ENCODE measurements at regions not wholly inside any gene's neighbourhood (a gene's known extent, or its start where the extent isn't known, plus 50 kb on each side); places are given as distances from the start of the nearest gene placed in this dataset.
A peak's percentile ranks its signal among the peaks of the same experiment; 100 is the strongest.

- H3K9me3 ChIP-seq (ENCODE audit: control insufficient read depth, insufficient read depth, low read length): peaks cover 5% of the 10 kb centered on the region
- no TSS peak for BruUV-seq (replicated peaks)
- no peak overlapping the region for H2AFZ ChIP-seq (replicated peaks; ENCODE audit: low read length, poor library complexity)
- H3K27me3 ChIP-seq (ENCODE audit: control insufficient read depth, insufficient read depth, low read length): no peaks in the 10 kb centered on the region
- no peak overlapping the region for H2AK5ac ChIP-seq (ENCODE audit: low read depth, low read length)
- dilution Hi-C loops (cut with HindIII; ENCODE audit: low sequenced_read_pairs, unreplicated experiment) (no loop called here), in situ Hi-C loops (cut with MboI; ENCODE audit: low sequenced_read_pairs) (no loop called here), intact Hi-C loops (cut with micrococcal nuclease) (loop anchor here (5.0 kb wide), 1 partner anchor 73 kb away; the partner anchor contains the start of gene COL5A1)
- peak overlapping the region; percentile 17 for H2BK20ac ChIP-seq (ENCODE audit: low read depth, low read length)
- peak overlapping the region; percentile 37; the same call in 1 of the 2 replicates for H2BK120ac ChIP-seq (ENCODE audit: low read depth, low read length)
- H3K56ac ChIP-seq (ENCODE audit: extremely low read depth, insufficient read depth, low read length): no peak overlapping the region
- H3K4me1 ChIP-seq (ENCODE audit: control insufficient read depth, insufficient read depth, low read length): peaks cover 12% of the 10 kb centered on the region
- ChIA-PET CTCF (no interaction called here), POLR2A (ENCODE audit: unreplicated experiment) (no interaction called here)
- no peak overlapping the region for H2AK9ac ChIP-seq (replicated peaks; ENCODE audit: low read depth, low read length, poor library complexity)
- WGBS, 2 experiments (ENCODE audit: extremely low coverage in 2 of 2, insufficient read length in 1 of 2): no CpG with 5 or more reads among the region's 7 CpGs
- H2BK15ac ChIP-seq (ENCODE audit: low read depth, low read length): no peak overlapping the region; the same call in 2 of the 3 replicates
- peak overlapping the region; percentile 47; the same call in 1 of the 2 replicates for H4K5ac ChIP-seq (ENCODE audit: low read depth, low read length)
- peak overlapping the region; percentile 31 for H3K18ac ChIP-seq (ENCODE audit: low read depth, low read length)
- H3K4me2 ChIP-seq (ENCODE audit: low read depth, low read length): no peak overlapping the region
- H3K4ac ChIP-seq (ENCODE audit: low read depth, low read length): peak overlapping the region; percentile 50; the same call in 1 of the 2 replicates
- peaks cover 3% of the 10 kb centered on the region for H3K9me1 ChIP-seq (ENCODE audit: insufficient read depth, low read length)
- peak overlapping the region in 1 of 2 experiments; percentile 23; a peak in 1 of 4 replicates for H4K8ac ChIP-seq (ENCODE audit: low read depth in 2 of 2, low read length in 2 of 2)
- no peak overlapping the region; the same call in 1 of the 2 replicates for H3K14ac ChIP-seq (replicated peaks; ENCODE audit: low read depth, low read length)
- TF ChIP-seq CHD1 (IDR thresholded peaks at IDR 0.05; ENCODE audit: low read depth, low read length): no peak
- no peak for TF ChIP-seq MXI1 (IDR thresholded peaks at IDR 0.05; ENCODE audit: borderline replicate concordance, low read depth, low read length)
- no peak for TF ChIP-seq RFX5 (IDR thresholded peaks at IDR 0.05; ENCODE audit: low read depth, low read length)
- TF ChIP-seq CEBPB (IDR thresholded peaks at IDR 0.05; ENCODE audit: low read depth, low read length): no peak
- no peak for TF ChIP-seq ELK1 (IDR thresholded peaks at IDR 0.05; ENCODE audit: borderline replicate concordance, low read depth, low read length)
- no peak for TF ChIP-seq POLR2A (IDR thresholded peaks at IDR 0.05; ENCODE audit: low read depth, low read length)
- no peak for TF ChIP-seq RAD21 (IDR thresholded peaks at IDR 0.05; ENCODE audit: low read length)
- no peak for TF ChIP-seq FOS (IDR thresholded peaks at IDR 0.05; ENCODE audit: low read depth, low read length)
- TF ChIP-seq MAZ (IDR thresholded peaks at IDR 0.05; ENCODE audit: borderline replicate concordance, low read depth, low read length): no peak
- TF ChIP-seq MAFK (IDR thresholded peaks at IDR 0.05; ENCODE audit: low read depth, low read length): no peak
- TF ChIP-seq USF2 (IDR thresholded peaks at IDR 0.05; ENCODE audit: low read depth, low read length): no peak
- TF ChIP-seq RCOR1 (IDR thresholded peaks at IDR 0.05; ENCODE audit: insufficient replicate concordance, low read length): no peak
- TF ChIP-seq NFE2L2 (IDR thresholded peaks at IDR 0.05; ENCODE audit: low read depth, low read length): no peak
- no peak for TF ChIP-seq SMC3 (IDR thresholded peaks at IDR 0.05; ENCODE audit: low read depth, low read length)
- TF ChIP-seq CTCF (conservative IDR thresholded peaks at IDR 0.05; ENCODE audit: low read depth, low read length): no peak
- peak overlapping the region; percentile 43; the same call in 1 of the 2 replicates for H3K27ac ChIP-seq (ENCODE audit: insufficient read depth, low read length)
- DNase-seq (no peak), ATAC-seq (ENCODE audit: low read depth) (no peak)
- H3K79me1 ChIP-seq (ENCODE audit: low read depth in 1 of 2, low read length in 2 of 2): no peaks in the 10 kb centered on the region
- H4K20me1 ChIP-seq (ENCODE audit: insufficient read depth, low read length): no peaks in the 10 kb centered on the region; the same call in 1 of the 2 replicates
- no peaks in the 10 kb centered on the region for H3K36me3 ChIP-seq (ENCODE audit: control insufficient read depth, insufficient read depth, low read length)
- no peak overlapping the region; the same call in 1 of the 2 replicates for H4K91ac ChIP-seq (ENCODE audit: insufficient read depth, low read depth, low read length)
- peak overlapping the region; percentile 71 for H2BK5ac ChIP-seq (ENCODE audit: low read depth, low read length, poor library complexity, severe bottlenecking)
- no peak overlapping the region for H3K9ac ChIP-seq (ENCODE audit: low read depth, low read length)
- no peak overlapping the region for H3K4me3 ChIP-seq (ENCODE audit: insufficient read depth, low read depth, low read length)
- H3K23ac ChIP-seq (ENCODE audit: low read depth, low read length): no peak overlapping the region
These were observed 72.0 kb upstream of the COL5A1 start for GRCh38 chr9:134569626-134570025.

All from IMR-90 (cell line).